ENCODE measurements at regions not wholly inside any gene's neighbourhood (a gene's known extent, or its start where the extent isn't known, plus 50 kb on each side); places are given as distances from the start of the nearest gene placed in this dataset.

DNA sequence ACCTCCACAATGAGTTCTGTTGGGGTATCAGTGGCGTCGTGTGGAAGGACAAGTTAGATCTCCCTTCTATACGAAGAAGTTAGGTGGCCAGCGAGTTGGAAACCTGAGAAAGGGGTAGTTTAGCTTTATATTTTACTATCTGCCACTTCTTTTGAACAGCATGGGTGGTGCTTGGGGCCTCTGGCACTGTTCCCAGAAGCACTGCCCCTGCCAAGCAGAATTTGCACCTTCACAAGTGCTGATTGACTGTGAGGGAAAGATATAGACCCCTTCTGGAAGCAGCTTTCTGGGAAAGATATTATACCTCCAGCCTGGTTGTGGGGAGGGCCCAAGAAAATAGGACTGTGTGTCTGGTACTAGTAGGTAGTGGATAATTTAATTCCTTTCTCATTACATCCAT lies 246.9 kb downstream of the FBXO8 start:
- Histone ChIP-seq H3K27me3 (ENCODE audit: control insufficient read depth in 3 of 3, insufficient read depth in 3 of 3, low read length in 3 of 3) (no peaks in the 10 kb centered on the region), H3K9me3 (ENCODE audit: control insufficient read depth in 3 of 3, low read length in 3 of 3) (no peaks in the 10 kb centered on the region), H3K9ac (ENCODE audit: low read depth in 1 of 3, low read length in 3 of 3) (no peak overlapping the region), H3K27ac (ENCODE audit: low read depth, low read length) (no peak overlapping the region), H3K4me3 (ENCODE audit: low read length in 3 of 3) (no peak overlapping the region), H3K36me3 (ENCODE audit: control insufficient read depth in 3 of 3, insufficient read depth in 3 of 3, low read length in 3 of 3) (no peaks in the 10 kb centered on the region), H3K4me1 (ENCODE audit: control insufficient read depth in 3 of 3, insufficient read depth in 3 of 3, low read length in 3 of 3) (no peaks in the 10 kb centered on the region)

DNA sequence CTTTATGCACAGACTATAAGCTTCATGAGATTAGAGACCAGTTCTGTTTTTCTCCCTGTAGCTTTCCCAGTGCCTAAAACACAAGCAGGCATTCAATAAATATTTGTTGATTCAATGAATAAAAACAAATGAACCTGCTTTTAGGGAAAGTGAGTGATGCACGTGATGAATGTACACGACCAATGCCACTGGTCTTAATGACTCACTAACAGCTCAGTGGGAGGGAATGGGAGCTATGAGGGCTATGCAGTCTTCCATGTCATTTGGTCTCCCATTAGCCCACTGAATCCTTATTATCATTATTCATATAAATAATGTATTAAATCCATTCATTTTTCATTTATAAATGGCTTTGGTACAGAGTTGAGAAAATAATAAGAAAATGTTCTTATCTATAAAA lies 247.4 kb downstream of the FBXO8 start:
- H3K4me1 ChIP-seq (ENCODE audit: control insufficient read depth in 3 of 3, insufficient read depth in 3 of 3, low read length in 3 of 3) = no peaks in the 10 kb centered on the region

GRCh38 chr4:174023641-174024040 lies 259.8 kb downstream of the FBXO8 start:
- no peak overlapping the region for H3K27ac ChIP-seq (ENCODE audit: low read depth, low read length)
- no peak overlapping the region for H3K4me3 ChIP-seq (ENCODE audit: low read length in 3 of 3)
- H3K27me3 ChIP-seq (ENCODE audit: control insufficient read depth in 3 of 3, insufficient read depth in 3 of 3, low read length in 3 of 3) = no peaks in the 10 kb centered on the region
- H3K9me3 ChIP-seq (ENCODE audit: control insufficient read depth in 3 of 3, low read length in 3 of 3) = no peaks in the 10 kb centered on the region
- no peaks in the 10 kb centered on the region for H3K36me3 ChIP-seq (ENCODE audit: control insufficient read depth in 3 of 3, insufficient read depth in 3 of 3, low read length in 3 of 3)
- H3K4me1 ChIP-seq (ENCODE audit: control insufficient read depth in 3 of 3, insufficient read depth in 3 of 3, low read length in 3 of 3) = no peaks in the 10 kb centered on the region
- H3K9ac ChIP-seq (ENCODE audit: low read depth in 1 of 3, low read length in 3 of 3) = no peak overlapping the region

More for the DNA sequence above, 247.4 kb downstream of the FBXO8 start:
- H3K27ac ChIP-seq (ENCODE audit: low read depth, low read length) = no peak overlapping the region
- no peak overlapping the region for H3K9ac ChIP-seq (ENCODE audit: low read depth in 1 of 3, low read length in 3 of 3)
- H3K9me3 ChIP-seq (ENCODE audit: control insufficient read depth in 3 of 3, low read length in 3 of 3) = no peaks in the 10 kb centered on the region
- no peaks in the 10 kb centered on the region for H3K27me3 ChIP-seq (ENCODE audit: control insufficient read depth in 3 of 3, insufficient read depth in 3 of 3, low read length in 3 of 3)
- H3K36me3 ChIP-seq (ENCODE audit: control insufficient read depth in 3 of 3, insufficient read depth in 3 of 3, low read length in 3 of 3) = no peaks in the 10 kb centered on the region
- H3K4me3 ChIP-seq (ENCODE audit: low read length in 3 of 3) = no peak overlapping the region

DNA sequence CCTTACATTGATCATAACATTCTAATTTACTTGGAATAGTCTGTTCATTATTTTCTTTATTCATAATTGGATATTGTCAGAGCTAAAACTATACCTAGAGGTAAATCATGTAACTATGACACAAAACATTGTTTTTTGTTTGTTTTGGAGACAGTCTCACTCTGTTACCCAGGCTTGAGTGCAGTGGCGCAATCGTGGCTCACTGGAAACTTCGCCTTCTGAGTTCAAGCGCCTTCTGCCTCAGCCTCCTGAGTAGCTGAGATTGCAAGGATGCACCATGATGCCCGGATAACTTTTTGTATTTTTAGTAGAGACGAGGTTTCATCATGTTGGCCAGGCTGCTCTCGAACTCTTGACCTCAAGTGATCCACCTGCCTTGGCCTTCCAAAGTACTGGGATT lies 265.2 kb downstream of the FBXO8 start:
- Histone ChIP-seq H3K4me1 (ENCODE audit: control insufficient read depth in 3 of 3, insufficient read depth in 3 of 3, low read length in 3 of 3) (no peaks in the 10 kb centered on the region), H3K9ac (ENCODE audit: low read depth in 1 of 3, low read length in 3 of 3) (no peak overlapping the region), H3K4me3 (ENCODE audit: low read length in 3 of 3) (no peak overlapping the region), H3K27me3 (ENCODE audit: control insufficient read depth in 3 of 3, insufficient read depth in 3 of 3, low read length in 3 of 3) (no peaks in the 10 kb centered on the region), H3K27ac (ENCODE audit: low read depth, low read length) (no peak overlapping the region), H3K9me3 (ENCODE audit: control insufficient read depth in 3 of 3, low read length in 3 of 3) (no peaks in the 10 kb centered on the region), H3K36me3 (ENCODE audit: control insufficient read depth in 3 of 3, insufficient read depth in 3 of 3, low read length in 3 of 3) (no peaks in the 10 kb centered on the region)

DNA sequence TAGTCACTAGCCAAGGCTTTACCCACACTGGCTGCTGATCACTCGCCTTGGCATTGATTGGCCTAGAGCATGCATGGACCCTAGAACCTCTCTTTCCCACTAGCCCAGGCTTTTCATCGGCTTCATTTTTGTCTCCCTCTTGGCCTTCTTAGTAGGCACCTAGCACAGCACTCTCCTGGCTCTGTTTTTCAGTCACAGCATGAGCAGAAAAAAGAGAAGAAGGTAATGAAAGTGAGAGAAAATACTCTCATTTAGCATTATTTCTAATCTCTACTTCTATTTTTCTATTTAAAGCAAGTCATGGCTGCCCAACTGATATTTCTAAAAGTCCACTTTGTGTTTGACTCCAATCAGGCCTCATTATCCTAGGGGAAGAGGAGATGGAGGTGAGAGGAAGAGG lies 267.2 kb downstream of the FBXO8 start:
- Histone ChIP-seq H3K27ac (ENCODE audit: low read depth, low read length) (no peak overlapping the region), H3K27me3 (ENCODE audit: control insufficient read depth in 3 of 3, insufficient read depth in 3 of 3, low read length in 3 of 3) (no peaks in the 10 kb centered on the region), H3K9me3 (ENCODE audit: control insufficient read depth in 3 of 3, low read length in 3 of 3) (no peaks in the 10 kb centered on the region), H3K36me3 (ENCODE audit: control insufficient read depth in 3 of 3, insufficient read depth in 3 of 3, low read length in 3 of 3) (no peaks in the 10 kb centered on the region), H3K9ac (ENCODE audit: low read depth in 1 of 3, low read length in 3 of 3) (no peak overlapping the region), H3K4me3 (ENCODE audit: low read length in 3 of 3) (no peak overlapping the region), H3K4me1 (ENCODE audit: control insufficient read depth in 3 of 3, insufficient read depth in 3 of 3, low read length in 3 of 3) (no peaks in the 10 kb centered on the region)

GRCh38 chr4:174012886-174013259 lies 270.6 kb downstream of the FBXO8 start:
- Histone ChIP-seq H3K9me3 (ENCODE audit: control insufficient read depth in 3 of 3, low read length in 3 of 3) (no peaks in the 10 kb centered on the region), H3K36me3 (ENCODE audit: control insufficient read depth in 3 of 3, insufficient read depth in 3 of 3, low read length in 3 of 3) (no peaks in the 10 kb centered on the region), H3K9ac (ENCODE audit: low read depth in 1 of 3, low read length in 3 of 3) (no peak overlapping the region), H3K27me3 (ENCODE audit: control insufficient read depth in 3 of 3, insufficient read depth in 3 of 3, low read length in 3 of 3) (no peaks in the 10 kb centered on the region), H3K27ac (ENCODE audit: low read depth, low read length) (no peak overlapping the region), H3K4me3 (ENCODE audit: low read length in 3 of 3) (no peak overlapping the region), H3K4me1 (ENCODE audit: control insufficient read depth in 3 of 3, insufficient read depth in 3 of 3, low read length in 3 of 3) (no peaks in the 10 kb centered on the region)

- no peak overlapping the region for H3K9ac ChIP-seq (ENCODE audit: low read depth in 1 of 3, low read length in 3 of 3)
- no peaks in the 10 kb centered on the region for H3K36me3 ChIP-seq (ENCODE audit: control insufficient read depth in 3 of 3, insufficient read depth in 3 of 3, low read length in 3 of 3)
- H3K27ac ChIP-seq (ENCODE audit: low read depth, low read length) = no peak overlapping the region
- H3K4me1 ChIP-seq (ENCODE audit: control insufficient read depth in 3 of 3, insufficient read depth in 3 of 3, low read length in 3 of 3) = no peaks in the 10 kb centered on the region
- no peak overlapping the region for H3K4me3 ChIP-seq (ENCODE audit: low read length in 3 of 3)
- no peaks in the 10 kb centered on the region for H3K9me3 ChIP-seq (ENCODE audit: control insufficient read depth in 3 of 3, low read length in 3 of 3)
- no peaks in the 10 kb centered on the region for H3K27me3 ChIP-seq (ENCODE audit: control insufficient read depth in 3 of 3, insufficient read depth in 3 of 3, low read length in 3 of 3)
These were observed 271.2 kb downstream of the FBXO8 start for GRCh38 chr4:174012135-174012885.

- no peak overlapping the region for H3K27ac ChIP-seq (ENCODE audit: low read depth, low read length)
- no peak overlapping the region for H3K9ac ChIP-seq (ENCODE audit: low read depth in 1 of 3, low read length in 3 of 3)
- H3K4me3 ChIP-seq (ENCODE audit: low read length in 3 of 3) = no peak overlapping the region
- H3K4me1 ChIP-seq (ENCODE audit: control insufficient read depth in 3 of 3, insufficient read depth in 3 of 3, low read length in 3 of 3) = no peaks in the 10 kb centered on the region
- no peaks in the 10 kb centered on the region for H3K9me3 ChIP-seq (ENCODE audit: control insufficient read depth in 3 of 3, low read length in 3 of 3)
- H3K27me3 ChIP-seq (ENCODE audit: control insufficient read depth in 3 of 3, insufficient read depth in 3 of 3, low read length in 3 of 3) = no peaks in the 10 kb centered on the region
- no peaks in the 10 kb centered on the region for H3K36me3 ChIP-seq (ENCODE audit: control insufficient read depth in 3 of 3, insufficient read depth in 3 of 3, low read length in 3 of 3)
These were observed 272.9 kb downstream of the FBXO8 start for GRCh38 chr4:174010547-174010946.

DNA sequence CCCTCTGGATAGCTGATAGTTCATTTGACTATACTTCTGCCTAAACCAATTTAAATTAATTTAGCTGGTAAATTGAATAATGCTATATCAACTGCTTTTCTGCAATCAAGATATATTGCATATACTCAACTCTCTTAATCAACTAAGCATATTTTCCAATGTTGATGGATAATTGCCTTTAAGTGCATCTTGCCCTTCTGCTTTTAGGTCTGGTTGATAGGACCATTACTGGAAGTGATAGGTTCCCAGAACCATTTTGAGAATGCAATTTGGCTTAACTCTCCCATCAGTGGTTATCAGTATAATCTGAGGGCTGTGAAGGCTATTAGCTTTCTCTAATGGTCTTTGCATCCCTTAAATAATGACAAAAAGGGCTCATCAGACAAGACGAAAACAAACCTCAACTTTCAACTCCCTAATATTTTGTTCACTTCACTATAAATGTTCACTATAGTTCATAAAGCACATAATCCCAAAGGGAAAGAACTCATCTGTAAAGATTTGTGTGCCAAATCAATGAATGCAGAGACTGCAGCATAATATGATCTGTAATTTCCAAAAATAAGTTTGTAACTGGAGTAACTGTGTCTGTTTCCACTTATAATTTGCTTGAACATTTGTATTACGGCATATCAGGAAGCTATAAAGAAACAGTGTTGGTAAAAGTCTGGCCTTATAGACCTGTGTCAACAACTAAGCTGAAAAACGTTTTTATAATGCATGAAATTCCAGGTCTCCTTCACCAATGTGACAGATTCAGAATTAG lies 273.6 kb downstream of the FBXO8 start:
- H3K27me3 ChIP-seq (ENCODE audit: control insufficient read depth in 3 of 3, insufficient read depth in 3 of 3, low read length in 3 of 3) = no peaks in the 10 kb centered on the region
- no peaks in the 10 kb centered on the region for H3K4me1 ChIP-seq (ENCODE audit: control insufficient read depth in 3 of 3, insufficient read depth in 3 of 3, low read length in 3 of 3)
- H3K4me3 ChIP-seq (ENCODE audit: low read length in 3 of 3) = no peak overlapping the region
- H3K9ac ChIP-seq (ENCODE audit: low read depth in 1 of 3, low read length in 3 of 3) = no peak overlapping the region
- H3K9me3 ChIP-seq (ENCODE audit: control insufficient read depth in 3 of 3, low read length in 3 of 3) = no peaks in the 10 kb centered on the region
- no peak overlapping the region for H3K27ac ChIP-seq (ENCODE audit: low read depth, low read length)
- H3K36me3 ChIP-seq (ENCODE audit: control insufficient read depth in 3 of 3, insufficient read depth in 3 of 3, low read length in 3 of 3) = no peaks in the 10 kb centered on the region

GRCh38 chr4:174005422-174005821 lies 278.0 kb downstream of the FBXO8 start:
- Histone ChIP-seq H3K27ac (ENCODE audit: low read depth, low read length) (no peak overlapping the region), H3K9ac (ENCODE audit: low read depth in 1 of 3, low read length in 3 of 3) (no peak overlapping the region), H3K4me1 (ENCODE audit: control insufficient read depth in 3 of 3, insufficient read depth in 3 of 3, low read length in 3 of 3) (no peaks in the 10 kb centered on the region), H3K36me3 (ENCODE audit: control insufficient read depth in 3 of 3, insufficient read depth in 3 of 3, low read length in 3 of 3) (no peaks in the 10 kb centered on the region), H3K9me3 (ENCODE audit: control insufficient read depth in 3 of 3, low read length in 3 of 3) (no peaks in the 10 kb centered on the region), H3K27me3 (ENCODE audit: control insufficient read depth in 3 of 3, insufficient read depth in 3 of 3, low read length in 3 of 3) (no peaks in the 10 kb centered on the region), H3K4me3 (ENCODE audit: low read length in 3 of 3) (no peak overlapping the region)
